ENCODE measurements at regions not wholly inside any gene's neighbourhood (a gene's known extent, or its start where the extent isn't known, plus 50 kb on each side); places are given as distances from the start of the nearest gene placed in this dataset.

DNA sequence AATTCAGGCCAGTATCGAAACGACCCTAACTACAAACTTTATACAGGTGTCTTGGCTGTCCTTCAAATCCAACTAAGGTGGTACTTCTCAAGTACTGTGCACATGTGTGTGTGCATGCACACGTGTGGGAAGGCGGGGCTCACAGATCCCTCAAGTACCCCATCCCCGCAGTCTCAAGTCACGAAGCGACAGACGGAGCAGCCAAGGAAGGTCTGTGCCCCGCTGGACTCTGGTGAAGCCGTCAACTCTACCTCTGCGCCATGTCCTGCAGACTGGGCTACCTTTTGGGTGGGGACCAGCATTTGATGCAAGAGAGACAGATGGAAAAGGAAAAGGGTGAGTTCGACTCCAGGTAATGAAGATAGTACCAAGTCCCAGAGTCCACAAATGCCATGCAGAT is 169.0 kb downstream of the CRYBB2 start:
- TF ChIP-seq, protein P1, sequence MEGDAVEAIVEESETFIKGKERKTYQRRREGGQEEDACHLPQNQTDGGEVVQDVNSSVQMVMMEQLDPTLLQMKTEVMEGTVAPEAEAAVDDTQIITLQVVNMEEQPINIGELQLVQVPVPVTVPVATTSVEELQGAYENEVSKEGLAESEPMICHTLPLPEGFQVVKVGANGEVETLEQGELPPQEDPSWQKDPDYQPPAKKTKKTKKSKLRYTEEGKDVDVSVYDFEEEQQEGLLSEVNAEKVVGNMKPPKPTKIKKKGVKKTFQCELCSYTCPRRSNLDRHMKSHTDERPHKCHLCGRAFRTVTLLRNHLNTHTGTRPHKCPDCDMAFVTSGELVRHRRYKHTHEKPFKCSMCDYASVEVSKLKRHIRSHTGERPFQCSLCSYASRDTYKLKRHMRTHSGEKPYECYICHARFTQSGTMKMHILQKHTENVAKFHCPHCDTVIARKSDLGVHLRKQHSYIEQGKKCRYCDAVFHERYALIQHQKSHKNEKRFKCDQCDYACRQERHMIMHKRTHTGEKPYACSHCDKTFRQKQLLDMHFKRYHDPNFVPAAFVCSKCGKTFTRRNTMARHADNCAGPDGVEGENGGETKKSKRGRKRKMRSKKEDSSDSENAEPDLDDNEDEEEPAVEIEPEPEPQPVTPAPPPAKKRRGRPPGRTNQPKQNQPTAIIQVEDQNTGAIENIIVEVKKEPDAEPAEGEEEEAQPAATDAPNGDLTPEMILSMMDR (IDR thresholded peaks at IDR 0.05; ENCODE audit: insufficient read depth, low read length, severe bottlenecking) = no peak
- DNase-seq (ENCODE audit: low read depth) = no peak
- no peak overlapping the region for H3K4me3 ChIP-seq (ENCODE audit: low read depth, low read length)
- FAIRE-seq = no peak
- no peaks in the 10 kb centered on the region for H3K36me3 ChIP-seq (ENCODE audit: control insufficient read depth, insufficient read depth, low read length)
- H3K27me3 ChIP-seq (ENCODE audit: control insufficient read depth, insufficient read depth, low read length) = no peaks in the 10 kb centered on the region

DNA sequence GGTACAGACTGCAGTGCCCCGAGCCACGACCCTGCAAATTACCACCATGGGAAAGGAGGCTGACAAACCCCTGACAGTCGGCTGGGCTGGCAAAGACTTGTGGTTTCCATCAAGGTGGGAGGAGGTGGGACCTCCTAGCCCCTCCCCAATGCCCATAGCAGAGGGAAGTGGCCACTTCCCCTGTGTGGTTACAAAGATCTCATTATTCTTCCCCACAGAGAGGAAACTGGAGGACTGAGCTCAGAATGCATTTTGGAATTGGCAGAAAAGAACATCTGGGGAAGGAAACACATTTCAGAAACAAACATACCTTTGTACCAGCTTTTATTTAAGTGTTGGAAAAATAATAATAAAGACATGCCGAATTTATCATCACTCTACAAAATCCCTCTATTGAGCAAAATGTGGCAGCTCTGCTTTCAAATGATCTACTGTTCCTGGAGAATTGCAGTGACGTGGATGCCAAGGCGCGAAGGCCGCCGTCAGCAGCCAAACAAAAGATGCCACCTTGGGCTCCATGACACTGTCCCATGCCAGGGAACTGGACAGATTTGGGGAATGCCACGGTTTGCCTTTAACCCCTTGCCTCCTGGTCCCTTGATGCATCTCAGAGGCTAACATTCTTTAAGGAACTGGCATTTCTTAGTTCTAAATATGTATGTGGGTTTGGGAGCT is 169.6 kb downstream of the CRYBB2 start:
- no peaks in the 10 kb centered on the region for H3K27me3 ChIP-seq (ENCODE audit: control insufficient read depth, insufficient read depth, low read length)
- DNase-seq (ENCODE audit: low read depth) (no peak), FAIRE-seq (no peak)
- TF ChIP-seq, protein P1 (IDR thresholded peaks at IDR 0.05; ENCODE audit: insufficient read depth, low read length, severe bottlenecking) = no peak
- H3K4me3 ChIP-seq (ENCODE audit: low read depth, low read length) = no peak overlapping the region
- H3K36me3 ChIP-seq (ENCODE audit: control insufficient read depth, insufficient read depth, low read length) = no peaks in the 10 kb centered on the region

DNA sequence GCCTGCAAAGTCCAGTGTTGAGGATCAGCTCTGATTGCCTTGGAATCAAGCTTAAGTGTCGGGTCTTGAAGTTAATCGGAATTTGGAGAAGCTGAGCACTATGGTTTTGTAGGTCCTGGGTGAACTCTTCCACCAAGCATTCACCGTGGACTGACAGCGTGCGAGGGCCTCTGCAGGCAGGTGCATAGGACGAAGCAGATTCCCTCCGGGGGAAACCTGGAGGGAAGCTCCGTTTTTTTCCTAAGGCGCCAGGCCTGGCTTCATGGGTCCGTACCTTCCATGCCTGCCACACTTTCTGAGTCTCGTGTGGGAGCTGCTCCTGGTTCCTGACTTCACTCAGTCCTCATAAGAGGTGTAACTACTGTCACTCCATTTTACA is 170.1 kb downstream of the CRYBB2 start:
- Histone ChIP-seq H3K27me3 (ENCODE audit: control insufficient read depth, insufficient read depth, low read length) (no peaks in the 10 kb centered on the region), H3K36me3 (ENCODE audit: control insufficient read depth, insufficient read depth, low read length) (no peaks in the 10 kb centered on the region), H3K4me3 (ENCODE audit: low read depth, low read length) (no peak overlapping the region)
- no peak for DNase-seq (ENCODE audit: low read depth)
- no peak for FAIRE-seq
- TF ChIP-seq, protein P1 (IDR thresholded peaks at IDR 0.05; ENCODE audit: insufficient read depth, low read length, severe bottlenecking) = no peak

DNA sequence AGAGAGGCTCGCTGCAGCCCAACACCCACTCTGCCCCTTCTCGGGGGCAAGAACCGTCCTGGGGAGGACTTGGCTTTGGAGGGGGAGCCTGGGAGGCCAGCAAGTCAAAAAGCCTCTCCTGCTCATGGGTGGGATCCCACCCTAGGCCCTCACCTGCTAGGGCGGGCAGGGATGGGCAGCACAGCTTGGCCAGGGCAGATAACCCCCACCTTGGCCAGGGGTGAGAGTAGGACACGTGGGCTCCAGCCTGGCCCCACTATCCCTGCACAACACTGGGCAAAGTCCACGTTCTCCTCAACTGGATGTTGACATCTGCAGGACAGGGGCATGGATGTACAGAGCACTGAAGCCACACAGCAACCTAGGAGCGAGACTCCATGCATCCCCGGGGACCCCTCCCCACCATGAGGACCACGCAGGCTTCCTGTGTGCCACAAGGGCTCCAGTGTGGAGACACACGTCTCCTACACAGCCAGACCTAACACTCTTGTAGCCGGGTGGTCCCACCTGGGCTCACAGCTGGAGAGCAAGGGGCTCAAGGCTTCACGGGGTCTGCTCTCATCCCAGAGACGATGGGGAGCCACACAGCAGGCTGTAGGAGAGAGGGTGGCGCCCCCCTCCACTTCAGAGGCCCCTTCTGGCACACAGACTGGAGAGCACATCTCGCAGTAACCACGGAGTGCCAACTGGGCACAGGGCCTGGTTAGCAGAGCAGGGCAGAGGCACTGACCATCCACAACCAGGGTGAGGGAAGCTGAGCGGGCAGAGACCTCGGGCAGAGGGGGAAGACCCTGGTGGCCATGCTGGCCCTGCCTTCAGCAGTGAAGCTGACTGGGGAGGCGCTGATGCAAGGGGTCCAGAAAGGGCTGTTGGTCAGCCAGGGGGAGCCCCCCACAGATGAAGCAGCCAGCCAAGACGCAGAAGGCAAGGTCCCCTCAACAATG is 171.1 kb downstream of the CRYBB2 start:
- DNase-seq (ENCODE audit: low read depth) = no peak
- FAIRE-seq = peak; percentile 43
- TF ChIP-seq, protein P1 (IDR thresholded peaks at IDR 0.05; ENCODE audit: insufficient read depth, low read length, severe bottlenecking) = no peak

DNA sequence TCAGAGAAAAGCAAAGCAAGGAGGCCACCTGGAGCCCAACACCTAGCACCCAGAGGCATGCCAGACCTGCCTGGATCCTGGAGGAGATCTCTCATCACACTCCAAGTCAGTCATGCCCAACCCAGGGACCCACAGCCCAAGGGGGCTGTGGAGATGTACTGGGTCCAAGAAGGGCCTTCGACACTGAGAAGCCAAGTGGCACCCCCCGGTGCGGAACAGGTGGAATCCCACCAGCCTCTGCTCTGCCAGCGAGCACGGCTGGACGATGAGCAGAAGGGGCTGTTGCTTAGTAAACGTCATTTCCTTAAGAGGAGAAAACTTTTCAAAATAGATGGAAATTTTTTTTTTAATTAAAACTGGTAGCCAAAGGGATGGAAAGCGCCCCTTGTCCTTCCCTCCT is 171.9 kb upstream of the GRK3 start:
- H3K36me3 ChIP-seq (ENCODE audit: control insufficient read depth, insufficient read depth, low read length) = no peaks in the 10 kb centered on the region
- no peak for DNase-seq (ENCODE audit: low read depth)
- FAIRE-seq = no peak
- TF ChIP-seq, protein P1 (IDR thresholded peaks at IDR 0.05; ENCODE audit: insufficient read depth, low read length, severe bottlenecking) = no peak
- H3K27me3 ChIP-seq (ENCODE audit: control insufficient read depth, insufficient read depth, low read length) = no peaks in the 10 kb centered on the region
- H3K4me3 ChIP-seq (ENCODE audit: low read depth, low read length) = no peak overlapping the region

More for the DNA sequence above, 171.1 kb downstream of the CRYBB2 start:
- no peaks in the 10 kb centered on the region for H3K27me3 ChIP-seq (ENCODE audit: control insufficient read depth, insufficient read depth, low read length)
- H3K4me3 ChIP-seq (ENCODE audit: low read depth, low read length) = no peak overlapping the region
- no peaks in the 10 kb centered on the region for H3K36me3 ChIP-seq (ENCODE audit: control insufficient read depth, insufficient read depth, low read length)
